GM15510 (cell line): ENCODE measurements at regions not wholly inside any gene's neighbourhood (a gene's known extent, or its start where the extent isn't known, plus 50 kb on each side); places are given as distances from the start of the nearest gene placed in this dataset.

Experiments used
- POLR2A ChIP-seq: IDR thresholded peaks from 3 replicates; pipeline ENCODE4 v1.6.1; 2011; ENCODE audit warnings: borderline replicate concordance; ENCODE audit not compliant: insufficient read length; ENCODE audit errors: extremely low read depth

- no peak for TF ChIP-seq POLR2A
These were observed 73.9 kb upstream of the WSCD2 start for GRCh38 chr12:108055141-108055540.

GRCh38 chr12:108060067-108060466, 69.0 kb upstream of the WSCD2 start:
- no peak for TF ChIP-seq POLR2A

GRCh38 chr12:108060903-108061302, 68.2 kb upstream of the WSCD2 start:
- no peak for TF ChIP-seq POLR2A

- no peak for TF ChIP-seq POLR2A
These were observed 65.9 kb upstream of the WSCD2 start for GRCh38 chr12:108063192-108063591.

- TF ChIP-seq POLR2A, result no peak
These were observed 64.0 kb upstream of the WSCD2 start for GRCh38 chr12:108065069-108065468.

GRCh38 chr12:108066583-108067577, 62.2 kb upstream of the WSCD2 start:
- TF ChIP-seq POLR2A, result no peak

- no peak for TF ChIP-seq POLR2A
These were observed 59.4 kb upstream of the WSCD2 start for GRCh38 chr12:108069651-108070165.

- TF ChIP-seq POLR2A, result no peak
These were observed 53.5 kb upstream of the WSCD2 start for GRCh38 chr12:108075561-108075960.

- TF ChIP-seq POLR2A, result no peak
These were observed 52.5 kb upstream of the WSCD2 start for GRCh38 chr12:108076556-108076955.

GRCh38 chr12:108078428-108078827, 50.7 kb upstream of the WSCD2 start:
- TF ChIP-seq POLR2A, result no peak
